ENCODE measurements at regions not wholly inside any gene's neighbourhood (a gene's known extent, or its start where the extent isn't known, plus 50 kb on each side); places are given as distances from the start of the nearest gene placed in this dataset.

- no peak for TF ChIP-seq CBFB (CRISPR knock-in tag; IDR thresholded peaks at IDR 0.05; ENCODE audit: low read depth)
- no peak for TF ChIP-seq CTCF (IDR thresholded peaks at IDR 0.05)
Measured at GRCh38 chr10:59012839-59013238, 163.6 kb upstream of the PHYHIPL start.
